GM23338 (cell line): ENCODE measurements at regions not wholly inside any gene's neighbourhood (a gene's known extent, or its start where the extent isn't known, plus 50 kb on each side); places are given as distances from the start of the nearest gene placed in this dataset.

Experiments used
- ATAC-seq: fragments of 200-7000 bp; cut with Tn5 transposase; 3 replicates; pipeline ENCODE4 v1.9.1; 2020
- DNase-seq: peaks from one replicate; pipeline ENCODE4 v3.0.0-alpha.2; 2015; ENCODE audit warnings: low spot score
- H2AFZ ChIP-seq: fragments of 200-600 bp; sonication (generic); 2 replicates; pipeline ENCODE4 v1.8.0; 2016; ENCODE audit warnings: antibody characterized with exemption, mild to moderate bottlenecking, moderate library complexity
- H3F3A ChIP-seq: fragments of 200-600 bp; sonication (generic); replicated peaks from 2 replicates; pipeline ENCODE4 v1.8.0; 2017; ENCODE audit warnings: antibody characterized with exemption, mixed run types, low read depth
- H3K27ac ChIP-seq: fragments of 200-600 bp; sonication (generic); 2 replicates; pipeline ENCODE4 v1.6.1; 2016; ENCODE audit warnings: low read depth
- H3K27me3 ChIP-seq: fragments of 200-600 bp; sonication (generic); 2 replicates; pipeline ENCODE4 v1.8.0; 2016; ENCODE audit warnings: mild to moderate bottlenecking, mixed run types, moderate library complexity; ENCODE audit not compliant: insufficient read depth
- H3K36me3 ChIP-seq: fragments of 200-600 bp; sonication (generic); 2 replicates; pipeline ENCODE4 v1.8.0; 2016; ENCODE audit warnings: mild to moderate bottlenecking; ENCODE audit not compliant: insufficient read depth
- H3K4me1 ChIP-seq: fragments of 200-600 bp; sonication (generic); 2 replicates; pipeline ENCODE4 v1.8.0; 2016; ENCODE audit warnings: mild to moderate bottlenecking, moderate library complexity; ENCODE audit not compliant: insufficient read depth
- H3K4me2 ChIP-seq: fragments of 200-600 bp; sonication (generic); 2 replicates; pipeline ENCODE4 v1.7.1; 2017; ENCODE audit warnings: mixed run types
- H3K4me3 ChIP-seq: fragments of 200-600 bp; sonication (generic); 2 replicates; pipeline ENCODE4 v1.6.1; 2016; ENCODE audit warnings: mixed run types
- H3K79me2 ChIP-seq: fragments of 200-600 bp; sonication (generic); replicated peaks from 2 replicates; pipeline ENCODE4 v1.8.0; 2017; ENCODE audit warnings: mild to moderate bottlenecking; ENCODE audit not compliant: insufficient read depth
- H3K9me2 ChIP-seq: fragments of 200-600 bp; sonication (generic); 2 replicates; pipeline ENCODE4 v1.8.0; 2017; ENCODE audit not compliant: insufficient read depth
- H4K20me1 ChIP-seq: fragments of 200-600 bp; sonication (generic); replicated peaks from 2 replicates; pipeline ENCODE4 v1.8.0; 2017; ENCODE audit warnings: mild to moderate bottlenecking; ENCODE audit not compliant: insufficient read depth
- H3K27ac Mint-ChIP-seq: 2 replicates; pipeline ENCODE4 v1.8.0; 2020; ENCODE audit warnings: inconsistent platforms, mild to moderate bottlenecking, moderate library complexity, mixed read lengths
- H3K27me3 Mint-ChIP-seq: 3 replicates; pipeline ENCODE4 v1.8.0; 2022; ENCODE audit warnings: low read depth, mild to moderate bottlenecking, moderate library complexity, mixed read lengths, inconsistent platforms; ENCODE audit not compliant: insufficient read depth, poor library complexity
- H3K36me3 Mint-ChIP-seq: 3 replicates; pipeline ENCODE4 v1.8.0; 2021; ENCODE audit warnings: low read depth, mild to moderate bottlenecking, inconsistent platforms, moderate library complexity, mixed read lengths
- H3K4me1 Mint-ChIP-seq: 3 replicates; pipeline ENCODE4 v1.8.0; 2020; ENCODE audit warnings: mild to moderate bottlenecking, inconsistent platforms, mixed read lengths
- H3K4me3 Mint-ChIP-seq: 3 replicates; pipeline ENCODE4 v1.8.0; 2021; ENCODE audit warnings: moderate library complexity, mild to moderate bottlenecking, inconsistent platforms, mixed read lengths
- H3K9me3 Mint-ChIP-seq: 3 replicates; pipeline ENCODE4 v1.8.0; 2020; ENCODE audit warnings: moderate library complexity, mild to moderate bottlenecking, inconsistent platforms, mixed read lengths
- CTCF ChIP-seq, 2 experiments: fragments of 200-600 bp in 1 of 2; sonication (generic) in 1 of 2; conservative IDR thresholded peaks; 2 replicates each; pipeline versions ENCODE4 v1.5.1 to v1.6.1; 2016 to 2017; ENCODE audit warnings: antibody characterized with exemption in 2 of 2, low read depth in 2 of 2, mild to moderate bottlenecking in 2 of 2, moderate library complexity in 1 of 2
- EZH2 ChIP-seq: fragments of 200-600 bp; sonication (generic); IDR thresholded peaks from one replicate; pipeline ENCODE4 v1.8.0; 2017; ENCODE audit warnings: antibody characterized with exemption, mild to moderate bottlenecking, low read depth; ENCODE audit not compliant: unreplicated experiment
- NANOG ChIP-seq: IDR thresholded peaks from 2 replicates; pipeline ENCODE4 v1.6.1; 2016; ENCODE audit warnings: antibody characterized with exemption, borderline replicate concordance
- REST ChIP-seq: IDR thresholded peaks from one replicate; pipeline ENCODE4 v1.6.1; 2018; ENCODE audit warnings: antibody characterized with exemption; ENCODE audit not compliant: unreplicated experiment
- STAT1 ChIP-seq: IDR thresholded peaks from one replicate; pipeline ENCODE4 v1.6.1; 2016; ENCODE audit warnings: antibody characterized with exemption; ENCODE audit not compliant: unreplicated experiment
- ZNF331 ChIP-seq: fragments of 250-450 bp; sonication (Bioruptor Pico); IDR thresholded peaks from 2 replicates; pipeline ENCODE4 v1.5.0; 2020; ENCODE audit warnings: low read depth, mild to moderate bottlenecking, moderate library complexity

DNA sequence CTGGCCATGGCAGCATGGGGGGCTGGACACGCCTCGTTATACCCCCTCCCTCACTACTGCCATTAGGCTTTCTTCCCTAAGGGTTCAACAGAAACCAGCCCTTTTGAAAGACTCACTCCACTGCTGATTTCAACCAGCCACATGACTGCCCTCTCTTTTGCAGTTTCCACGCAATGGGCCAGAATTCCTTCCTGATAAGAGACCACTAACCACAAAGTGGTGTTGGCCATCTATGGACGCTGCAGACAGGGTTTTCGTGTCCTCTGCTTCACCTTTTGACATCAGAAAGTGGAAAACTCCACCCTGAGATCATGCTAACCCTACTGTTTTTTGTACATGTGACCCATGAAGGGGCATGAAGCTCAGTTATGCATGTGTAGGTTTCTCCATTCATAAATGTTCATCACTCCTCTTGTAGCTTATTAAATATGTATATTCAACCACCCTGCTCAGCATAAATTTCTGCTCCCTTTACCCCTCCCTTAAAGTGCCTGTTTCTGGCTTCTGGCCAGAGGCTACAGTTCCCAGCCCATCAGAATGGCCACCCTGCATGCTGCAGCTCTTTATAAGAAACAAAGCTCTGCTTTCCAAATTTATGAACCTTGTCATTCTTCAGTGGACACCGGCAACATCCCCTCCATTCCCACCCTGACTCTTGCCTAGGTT is 105.6 kb upstream of the KCNK12 start:
- Mint-ChIP-seq H3K27ac (no peak overlapping the region), H3K36me3 (no peaks in the 10 kb centered on the region), H3K27me3 (peaks cover 2% of the 10 kb centered on the region), H3K4me3 (no peak overlapping the region), H3K9me3 (no peaks in the 10 kb centered on the region; the same call in 2 of the 3 replicates), H3K4me1 (peaks cover 12% of the 10 kb centered on the region)
- no peaks in the 10 kb centered on the region for H3F3A ChIP-seq
- TF ChIP-seq NANOG = no peak
- DNase-seq (no peak), ATAC-seq (no peak)
- H3K9me2 ChIP-seq = no peaks in the 10 kb centered on the region; the same call in 1 of the 2 replicates
- H3K79me2 ChIP-seq = no peaks in the 10 kb centered on the region
- H3K4me1 ChIP-seq = peaks cover 11% of the 10 kb centered on the region; the same call in 1 of the 2 replicates
- H4K20me1 ChIP-seq = no peaks in the 10 kb centered on the region
- no peak overlapping the region for H3K27ac ChIP-seq
- no peak overlapping the region for H3K4me2 ChIP-seq
- H3K36me3 ChIP-seq = no peaks in the 10 kb centered on the region
- no peak overlapping the region for H3K4me3 ChIP-seq
- H2AFZ ChIP-seq = no peak overlapping the region; the same call in 1 of the 2 replicates
- no peaks in the 10 kb centered on the region for H3K27me3 ChIP-seq

- H3K36me3 Mint-ChIP-seq = no peaks in the 10 kb centered on the region
- H3K9me3 Mint-ChIP-seq = no peaks in the 10 kb centered on the region; the same call in 2 of the 3 replicates
- Histone ChIP-seq H3K9me2 (no peaks in the 10 kb centered on the region; the same call in 1 of the 2 replicates), H3K4me1 (peaks cover 11% of the 10 kb centered on the region; the same call in 1 of the 2 replicates), H3K36me3 (no peaks in the 10 kb centered on the region), H3K27me3 (no peaks in the 10 kb centered on the region), H3F3A (no peaks in the 10 kb centered on the region), H3K79me2 (no peaks in the 10 kb centered on the region), H4K20me1 (no peaks in the 10 kb centered on the region), H3K4me2 (no peak overlapping the region), H3K4me3 (no peak overlapping the region), H3K27ac (no peak overlapping the region), H2AFZ (peak overlapping the region; percentile 47; the same call in 1 of the 2 replicates)
- no peak for TF ChIP-seq ZNF331 (CRISPR knock-in tag)
- no peak for TF ChIP-seq EZH2
- TF ChIP-seq REST = no peak
- no peak for TF ChIP-seq STAT1
- no peak for TF ChIP-seq CTCF (conservative IDR thresholded peaks at IDR 0.05; ENCODE audit: low read depth in 2 of 2)
- no peak for TF ChIP-seq NANOG
- DNase-seq = no peak
- H3K4me1 Mint-ChIP-seq = peaks cover 12% of the 10 kb centered on the region
- H3K4me3 Mint-ChIP-seq = no peak overlapping the region
- H3K27ac Mint-ChIP-seq = no peak overlapping the region
- no peak for ATAC-seq
- H3K27me3 Mint-ChIP-seq = peaks cover 2% of the 10 kb centered on the region
Measured at GRCh38 chr2:47675196-47675825, 104.5 kb upstream of the KCNK12 start.
